IMR-90 (cell line): ENCODE measurements at regions not wholly inside any gene's neighbourhood (a gene's known extent, or its start where the extent isn't known, plus 50 kb on each side); places are given as distances from the start of the nearest gene placed in this dataset.

Source experiments
- ATAC-seq: fragments of 200-7000 bp; cut with Tn5 transposase; 2 replicates; pipeline ENCODE4 v1.9.1; 2020; ENCODE audit warnings: low read depth, mild to moderate bottlenecking, moderate library complexity
- BruUV-seq: library from RNA; stranded (reverse); fragments of 400-500 nt; replicated peaks from 2 replicates; lab custom pipeline; 2021; lab: Mats Ljungman, UMichigan
- CTCF ChIA-PET: fragments of 300-600 bp; formaldehyde crosslinking; extraction: SDS; loops from one replicate; lab custom pipeline; 2021; ENCODE audit warnings: antibody characterized with exemption; lab: Yijun Ruan, JAX
- POLR2A ChIA-PET: fragments of 300-600 bp; sonication (Branson Sonifier 250); formaldehyde crosslinking; loops from one replicate; lab custom pipeline; 2022; ENCODE audit warnings: antibody characterized with exemption; ENCODE audit not compliant: unreplicated experiment; lab: Charles Lee
- DNase-seq: peaks from one replicate; pipeline ENCODE4 v3.0.0; 2013
- H2AFZ ChIP-seq: replicated peaks from 2 replicates; pipeline ENCODE3; 2013; ENCODE audit warnings: low read length, mild to moderate bottlenecking; ENCODE audit not compliant: poor library complexity
- H2AK5ac ChIP-seq: 2 replicates; pipeline ENCODE4 v1.6.1; 2013; ENCODE audit warnings: low read depth, low read length, inconsistent platforms
- H2AK9ac ChIP-seq: replicated peaks from 2 replicates; pipeline ENCODE3; 2013; ENCODE audit warnings: mild to moderate bottlenecking, low read depth, low read length, moderate library complexity; ENCODE audit not compliant: poor library complexity
- H2BK120ac ChIP-seq: 2 replicates; pipeline ENCODE4 v1.6.1; 2013; ENCODE audit warnings: low read depth, low read length, inconsistent platforms
- H2BK15ac ChIP-seq: 3 replicates; pipeline ENCODE4 v1.6.1; 2013; ENCODE audit warnings: low read depth, low read length, inconsistent platforms
- H2BK20ac ChIP-seq: 2 replicates; pipeline ENCODE4 v1.6.1; 2013; ENCODE audit warnings: low read depth, mild to moderate bottlenecking, inconsistent platforms, low read length, moderate library complexity
- H2BK5ac ChIP-seq: 2 replicates; pipeline ENCODE4 v1.6.1; 2013; ENCODE audit warnings: mild to moderate bottlenecking, low read depth, low read length, inconsistent platforms; ENCODE audit not compliant: poor library complexity, severe bottlenecking
- H3K14ac ChIP-seq: replicated peaks from 2 replicates; pipeline ENCODE4 v1.6.1; 2013; ENCODE audit warnings: low read depth, low read length, inconsistent platforms
- H3K18ac ChIP-seq: 2 replicates; pipeline ENCODE4 v1.6.1; 2013; ENCODE audit warnings: low read depth, low read length, control low read depth
- H3K23ac ChIP-seq: 2 replicates; pipeline ENCODE4 v1.6.1; 2013; ENCODE audit warnings: low read depth, low read length, inconsistent platforms
- H3K27ac ChIP-seq: 2 replicates; pipeline ENCODE4 v1.5.1; 2013; ENCODE audit warnings: mild to moderate bottlenecking, control low read depth, low read length; ENCODE audit not compliant: insufficient read depth
- H3K27me3 ChIP-seq: 2 replicates; pipeline ENCODE4 v1.6.1; 2013; ENCODE audit warnings: low read length; ENCODE audit not compliant: control insufficient read depth, insufficient read depth
- H3K36me3 ChIP-seq: 2 replicates; pipeline ENCODE4 v1.6.1; 2013; ENCODE audit warnings: low read length, mixed read lengths; ENCODE audit not compliant: control insufficient read depth, insufficient read depth
- H3K4ac ChIP-seq: 2 replicates; pipeline ENCODE4 v1.6.1; 2013; ENCODE audit warnings: low read depth, low read length, inconsistent platforms
- H3K4me1 ChIP-seq: 2 replicates; pipeline ENCODE4 v1.6.1; 2013; ENCODE audit warnings: low read length, mixed read lengths; ENCODE audit not compliant: control insufficient read depth, insufficient read depth
- H3K4me2 ChIP-seq: 2 replicates; pipeline ENCODE4 v1.6.1; 2013; ENCODE audit warnings: low read depth, mild to moderate bottlenecking, control low read depth, low read length, moderate library complexity
- H3K4me3 ChIP-seq: 2 replicates; pipeline ENCODE4 v1.5.1; 2013; ENCODE audit warnings: low read depth, mild to moderate bottlenecking, control low read depth, low read length, moderate library complexity; ENCODE audit not compliant: insufficient read depth
- H3K56ac ChIP-seq: 2 replicates; pipeline ENCODE4 v1.6.1; 2013; ENCODE audit warnings: low read length, inconsistent platforms; ENCODE audit not compliant: insufficient read depth; ENCODE audit errors: extremely low read depth
- H3K79me1 ChIP-seq, 2 experiments: 2 replicates each; pipeline ENCODE4 v1.6.1; 2013; ENCODE audit warnings: low read length in 2 of 2, inconsistent platforms in 1 of 2, low read depth in 1 of 2
- H3K9ac ChIP-seq: 2 replicates; pipeline ENCODE4 v1.6.1; 2013; ENCODE audit warnings: low read depth, low read length, control low read depth
- H3K9me1 ChIP-seq: 2 replicates; pipeline ENCODE4 v1.6.1; 2013; ENCODE audit warnings: low read length, inconsistent platforms; ENCODE audit not compliant: insufficient read depth
- H3K9me3 ChIP-seq: 2 replicates; pipeline ENCODE4 v1.6.1; 2013; ENCODE audit warnings: low read length; ENCODE audit not compliant: control insufficient read depth, insufficient read depth
- H4K20me1 ChIP-seq: 2 replicates; pipeline ENCODE4 v1.6.1; 2013; ENCODE audit warnings: low read length, inconsistent platforms; ENCODE audit not compliant: insufficient read depth
- H4K5ac ChIP-seq: 2 replicates; pipeline ENCODE4 v1.6.1; 2013; ENCODE audit warnings: mild to moderate bottlenecking, low read depth, low read length, control low read depth
- H4K8ac ChIP-seq, 2 experiments: 2 replicates each; pipeline ENCODE4 v1.6.1; 2013; ENCODE audit warnings: low read depth in 2 of 2, low read length in 2 of 2, control low read depth in 1 of 2, inconsistent platforms in 1 of 2
- H4K91ac ChIP-seq: 2 replicates; pipeline ENCODE4 v1.6.1; 2013; ENCODE audit warnings: low read depth, low read length, inconsistent platforms; ENCODE audit not compliant: insufficient read depth
- BHLHE40 ChIP-seq: fragments of 150-350 bp; IDR thresholded peaks from 2 replicates; pipeline ENCODE4 v1.6.1; 2016; ENCODE audit warnings: mild to moderate bottlenecking, low read depth, low read length
- CEBPB ChIP-seq: IDR thresholded peaks from 2 replicates; pipeline ENCODE4 v1.6.1; 2012; ENCODE audit warnings: low read depth, low read length, improper control_type of control experiment
- CHD1 ChIP-seq: IDR thresholded peaks from 2 replicates; pipeline ENCODE4 v1.6.1; 2012; ENCODE audit warnings: low read depth, low read length, improper control_type of control experiment
- FOS ChIP-seq: fragments of 150-350 bp; IDR thresholded peaks from 2 replicates; pipeline ENCODE4 v1.6.1; 2016; ENCODE audit warnings: low read depth, low read length
- MAFK ChIP-seq: IDR thresholded peaks from 2 replicates; pipeline ENCODE4 v1.6.1; 2012; ENCODE audit warnings: low read depth, low read length, improper control_type of control experiment
- MAZ ChIP-seq: IDR thresholded peaks from 2 replicates; pipeline ENCODE4 v1.6.1; 2012; ENCODE audit warnings: low read depth, mild to moderate bottlenecking, low read length, improper control_type of control experiment, moderate library complexity, borderline replicate concordance
- MXI1 ChIP-seq: IDR thresholded peaks from 2 replicates; pipeline ENCODE4 v1.6.1; 2012; ENCODE audit warnings: low read depth, mild to moderate bottlenecking, low read length, moderate library complexity, borderline replicate concordance
- NFE2L2 ChIP-seq: fragments of 150-350 bp; IDR thresholded peaks from 2 replicates; pipeline ENCODE4 v1.6.1; 2016; ENCODE audit warnings: low read depth, mild to moderate bottlenecking, low read length
- POLR2A ChIP-seq: IDR thresholded peaks from 2 replicates; pipeline ENCODE4 v1.6.1; 2012; ENCODE audit warnings: mild to moderate bottlenecking, low read depth, low read length
- RAD21 ChIP-seq: IDR thresholded peaks from 2 replicates; pipeline ENCODE4 v1.6.1; 2012; ENCODE audit warnings: low read length, improper control_type of control experiment
- RCOR1 ChIP-seq: IDR thresholded peaks from 2 replicates; pipeline ENCODE4 v1.6.1; 2012; ENCODE audit warnings: mild to moderate bottlenecking, low read length, improper control_type of control experiment; ENCODE audit not compliant: insufficient replicate concordance
- RFX5 ChIP-seq: IDR thresholded peaks from 2 replicates; pipeline ENCODE4 v1.8.0; 2012; ENCODE audit warnings: low read depth, mild to moderate bottlenecking, low read length, moderate library complexity
- SMC3 ChIP-seq: fragments of 150-350 bp; IDR thresholded peaks from 2 replicates; pipeline ENCODE4 v1.6.1; 2016; ENCODE audit warnings: low read depth, mild to moderate bottlenecking, antibody characterized with exemption, low read length, moderate library complexity
- WGBS, 2 experiments: methylation state at CpG; one replicate each; pipeline versions ENCODE4 v1.1.5 to v1.1.7; 2013; ENCODE audit warnings: missing lambda C conversion rate in 2 of 2; ENCODE audit not compliant: insufficient read length in 1 of 2; ENCODE audit errors: extremely low coverage in 2 of 2; 5-methylcytosine and 5-hydroxymethylcytosine counted together
- dilution Hi-C: fragments of 300-500 bp; cut with HindIII; formaldehyde crosslinking; loops from one replicate; pipeline ENCODE4 v1.14.3; 2018; ENCODE audit warnings: low sequenced_read_pairs; ENCODE audit not compliant: unreplicated experiment
- in situ Hi-C: fragments of 300-500 bp; cut with MboI; formaldehyde crosslinking; loops from 3 replicates; pipeline ENCODE4 v1.14.3; 2019; ENCODE audit warnings: low sequenced_read_pairs, inconsistent platforms, mixed read lengths
- intact Hi-C: fragments of 100-400 bp; cut with micrococcal nuclease; formaldehyde crosslinking; loops from 2 replicates; pipeline ENCODE4 v1.10.0; 2022
- TF ChIP-seq, protein P1 (sequence below): fragments of 150-350 bp; IDR thresholded peaks from 2 replicates; pipeline ENCODE4 v1.6.1; 2017; ENCODE audit warnings: mild to moderate bottlenecking, antibody characterized with exemption, low read length, low read depth
- TF ChIP-seq, protein P2 (sequence below): conservative IDR thresholded peaks from 2 replicates; pipeline ENCODE4 v1.5.1; 2012; ENCODE audit warnings: mild to moderate bottlenecking, low read depth, low read length, improper control_type of control experiment
- TF ChIP-seq, protein P3 (sequence below): fragments of 150-350 bp; IDR thresholded peaks from 2 replicates; pipeline ENCODE4 v1.6.1; 2016; ENCODE audit warnings: low read depth, mild to moderate bottlenecking, low read length, moderate library complexity, borderline replicate concordance

DNA sequence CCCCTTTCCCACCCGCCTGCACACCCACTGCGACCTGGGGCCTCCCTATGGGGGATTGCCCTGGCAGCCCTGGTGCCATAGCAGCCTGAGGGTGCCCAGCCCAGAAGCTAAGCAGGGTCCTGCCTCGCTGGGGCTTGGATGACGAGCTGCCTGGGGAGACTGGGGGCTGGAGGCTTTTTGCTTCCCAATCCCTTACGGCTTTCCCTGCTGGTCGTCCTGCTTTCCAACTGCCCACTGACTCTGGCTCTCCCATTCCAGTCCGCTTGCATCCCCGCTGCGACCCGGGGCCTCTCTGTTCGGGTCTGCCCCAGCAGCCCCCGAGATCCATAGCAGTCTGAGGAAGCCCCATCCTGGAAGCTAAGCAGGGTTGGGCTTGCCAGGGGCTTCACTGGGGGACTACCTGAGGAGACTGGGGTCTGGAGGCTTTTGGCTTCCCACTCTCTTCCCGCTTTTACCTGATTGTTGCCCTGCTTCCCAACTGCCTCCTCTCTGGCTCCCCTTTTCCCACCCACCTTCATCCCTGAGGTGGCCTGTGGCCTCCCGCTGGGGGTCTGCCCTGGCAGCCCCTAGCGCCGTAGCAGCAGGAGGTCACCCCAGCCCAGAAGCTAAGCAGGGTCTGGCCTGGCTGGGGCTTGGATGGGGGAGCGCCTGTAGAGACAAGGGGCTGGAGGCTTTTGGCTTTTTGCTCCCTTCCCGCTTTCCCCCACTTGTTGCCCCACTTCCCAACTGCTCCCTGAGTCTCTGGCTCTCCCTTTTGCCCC lies 2292.8 kb downstream of the TP53TG3F start:
- Histone ChIP-seq H4K5ac (no peak overlapping the region), H3K9ac (no peak overlapping the region), H4K20me1 (no peaks in the 10 kb centered on the region), H2BK120ac (no peak overlapping the region), H4K8ac (no peak overlapping the region), H2BK20ac (no peak overlapping the region), H3K23ac (no peak overlapping the region), H3K4ac (no peak overlapping the region), H2AK9ac (no peak overlapping the region), H3K36me3 (no peaks in the 10 kb centered on the region), H3K4me1 (no peaks in the 10 kb centered on the region), H3K9me3 (peaks cover 56% of the 10 kb centered on the region), H2AK5ac (no peak overlapping the region), H3K56ac (no peak overlapping the region), H3K18ac (no peak overlapping the region), H3K27ac (no peak overlapping the region), H4K91ac (no peak overlapping the region), H3K14ac (no peak overlapping the region), H2BK5ac (no peak overlapping the region), H2AFZ (no peak overlapping the region), H3K27me3 (no peaks in the 10 kb centered on the region), H3K9me1 (no peaks in the 10 kb centered on the region), H3K79me1 (no peaks in the 10 kb centered on the region), H3K4me2 (no peak overlapping the region), H3K4me3 (no peak overlapping the region), H2BK15ac (no peak overlapping the region)
- 27% methylated on average over 3 of the region's 18 CpGs; no CpG with 5 or more reads in 1 of the 2 experiments for WGBS, 2 experiments
- ChIA-PET CTCF (no interaction called here), POLR2A (no interaction called here)
- BruUV-seq, result no TSS peak
- intact Hi-C loops, result no loop called here
- dilution Hi-C loops, result no loop called here
- TF ChIP-seq RFX5, result no peak
- TF ChIP-seq MAZ, result no peak
- TF ChIP-seq MAFK, result no peak
- TF ChIP-seq NFE2L2, result no peak
- no peak for TF ChIP-seq RCOR1
- TF ChIP-seq, protein P1, sequence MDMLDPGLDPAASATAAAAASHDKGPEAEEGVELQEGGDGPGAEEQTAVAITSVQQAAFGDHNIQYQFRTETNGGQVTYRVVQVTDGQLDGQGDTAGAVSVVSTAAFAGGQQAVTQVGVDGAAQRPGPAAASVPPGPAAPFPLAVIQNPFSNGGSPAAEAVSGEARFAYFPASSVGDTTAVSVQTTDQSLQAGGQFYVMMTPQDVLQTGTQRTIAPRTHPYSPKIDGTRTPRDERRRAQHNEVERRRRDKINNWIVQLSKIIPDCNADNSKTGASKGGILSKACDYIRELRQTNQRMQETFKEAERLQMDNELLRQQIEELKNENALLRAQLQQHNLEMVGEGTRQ, result no peak
- TF ChIP-seq, protein P2, sequence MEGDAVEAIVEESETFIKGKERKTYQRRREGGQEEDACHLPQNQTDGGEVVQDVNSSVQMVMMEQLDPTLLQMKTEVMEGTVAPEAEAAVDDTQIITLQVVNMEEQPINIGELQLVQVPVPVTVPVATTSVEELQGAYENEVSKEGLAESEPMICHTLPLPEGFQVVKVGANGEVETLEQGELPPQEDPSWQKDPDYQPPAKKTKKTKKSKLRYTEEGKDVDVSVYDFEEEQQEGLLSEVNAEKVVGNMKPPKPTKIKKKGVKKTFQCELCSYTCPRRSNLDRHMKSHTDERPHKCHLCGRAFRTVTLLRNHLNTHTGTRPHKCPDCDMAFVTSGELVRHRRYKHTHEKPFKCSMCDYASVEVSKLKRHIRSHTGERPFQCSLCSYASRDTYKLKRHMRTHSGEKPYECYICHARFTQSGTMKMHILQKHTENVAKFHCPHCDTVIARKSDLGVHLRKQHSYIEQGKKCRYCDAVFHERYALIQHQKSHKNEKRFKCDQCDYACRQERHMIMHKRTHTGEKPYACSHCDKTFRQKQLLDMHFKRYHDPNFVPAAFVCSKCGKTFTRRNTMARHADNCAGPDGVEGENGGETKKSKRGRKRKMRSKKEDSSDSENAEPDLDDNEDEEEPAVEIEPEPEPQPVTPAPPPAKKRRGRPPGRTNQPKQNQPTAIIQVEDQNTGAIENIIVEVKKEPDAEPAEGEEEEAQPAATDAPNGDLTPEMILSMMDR, result no peak
- no peak for TF ChIP-seq CEBPB
- TF ChIP-seq RAD21, result no peak
- no peak for TF ChIP-seq FOS
- TF ChIP-seq POLR2A, result no peak
- TF ChIP-seq MXI1, result no peak
- TF ChIP-seq, protein P3, sequence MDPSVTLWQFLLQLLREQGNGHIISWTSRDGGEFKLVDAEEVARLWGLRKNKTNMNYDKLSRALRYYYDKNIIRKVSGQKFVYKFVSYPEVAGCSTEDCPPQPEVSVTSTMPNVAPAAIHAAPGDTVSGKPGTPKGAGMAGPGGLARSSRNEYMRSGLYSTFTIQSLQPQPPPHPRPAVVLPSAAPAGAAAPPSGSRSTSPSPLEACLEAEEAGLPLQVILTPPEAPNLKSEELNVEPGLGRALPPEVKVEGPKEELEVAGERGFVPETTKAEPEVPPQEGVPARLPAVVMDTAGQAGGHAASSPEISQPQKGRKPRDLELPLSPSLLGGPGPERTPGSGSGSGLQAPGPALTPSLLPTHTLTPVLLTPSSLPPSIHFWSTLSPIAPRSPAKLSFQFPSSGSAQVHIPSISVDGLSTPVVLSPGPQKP, result no peak
- no peak for TF ChIP-seq BHLHE40
- no peak for TF ChIP-seq SMC3
- no peak for TF ChIP-seq CHD1
- no peak for DNase-seq
- ATAC-seq, result no peak
- in situ Hi-C loops, result no loop called here
